ENCODE measurements at regions not wholly inside any gene's neighbourhood (a gene's known extent, or its start where the extent isn't known, plus 50 kb on each side); places are given as distances from the start of the nearest gene placed in this dataset.

DNA sequence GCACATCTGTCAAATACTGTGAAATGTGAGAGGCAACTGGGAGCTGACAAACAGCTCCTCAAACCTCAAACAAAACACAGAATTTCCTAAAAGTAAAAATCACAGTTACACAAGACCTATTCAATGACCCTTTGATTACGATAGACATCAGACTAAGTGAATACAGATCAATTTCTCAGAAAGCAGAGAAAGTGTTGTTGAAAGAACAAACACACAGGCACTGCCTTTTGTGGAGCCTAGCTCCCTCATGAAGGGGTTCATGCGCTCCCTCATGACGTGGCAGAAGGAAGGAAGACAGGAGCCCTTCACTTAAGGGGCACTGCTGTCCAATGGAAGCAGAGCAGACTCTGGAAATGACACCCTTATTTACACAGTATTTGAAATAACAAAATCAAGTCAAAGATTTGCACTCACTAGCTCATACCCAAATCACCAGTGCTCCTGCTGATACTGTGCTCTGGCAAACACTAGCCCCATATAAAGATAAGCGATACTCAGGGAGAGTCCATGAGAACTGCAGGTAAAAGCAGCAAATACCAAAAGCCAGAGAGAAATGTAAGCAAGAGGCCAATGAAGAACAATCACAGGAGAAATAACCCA is 144.9 kb downstream of the KLF12 start:
- Histone ChIP-seq H3K9me3 (ENCODE audit: control insufficient read depth in 2 of 3, low read length in 3 of 3) (no peaks in the 10 kb centered on the region), H3K4me1 (ENCODE audit: control insufficient read depth in 2 of 2, insufficient read depth in 2 of 2, low read length in 2 of 2) (peaks cover 26 to 45% of the 10 kb centered on the region in 2 donors), H3K4me3 (ENCODE audit: low read length) (no peak overlapping the region), H3K27ac (ENCODE audit: low read depth, low read length) (no peak overlapping the region), H3K36me3 (ENCODE audit: control insufficient read depth in 2 of 3, insufficient read depth in 3 of 3, low read length in 3 of 3) (no peaks in the 10 kb centered on the region), H3K27me3 (ENCODE audit: control insufficient read depth in 2 of 2, insufficient read depth in 2 of 2, low read length in 2 of 2) (no peaks in the 10 kb centered on the region)
- POLR2A ChIA-PET = interaction anchor here (0.5 to 1.1 kb wide), 4 partner anchors 45 to 224 kb away, joined by 3 to 4 read pairs (median 3); no protein-coding TSS in a partner anchor
- CTCF ChIA-PET = interaction anchor here (0.6 to 0.8 kb wide), 2 partner anchors 21 kb away, joined by 3 to 4 read pairs; no protein-coding TSS in a partner anchor
- peaks cover 16 to 47% (median 35%) of the 10 kb centered on the region in 5 donors for H3K36me3 Mint-ChIP-seq
- intact Hi-C loops (cut with micrococcal nuclease) = loop anchor here (5.0 kb wide), 3 partner anchors 152 to 263 kb away; no protein-coding TSS in a partner anchor
- DNase-seq = no peak
- H3K4me3 Mint-ChIP-seq = peak overlapping the region in 5 of 10 donors; percentile 16 to 66 (median 42)
- H3K4me1 Mint-ChIP-seq = peaks cover 44 to 71% (median 61%) of the 10 kb centered on the region in 7 donors
- no peak for ATAC-seq
- H3K27ac Mint-ChIP-seq = peak overlapping the region in 7 of 9 donors; percentile 72 to 89 (median 86)
- H3K27me3 Mint-ChIP-seq = no peaks in the 10 kb centered on the region
- H3K9me3 Mint-ChIP-seq = peaks cover 0 to 2% (median 0%) of the 10 kb centered on the region in 11 donors

DNA sequence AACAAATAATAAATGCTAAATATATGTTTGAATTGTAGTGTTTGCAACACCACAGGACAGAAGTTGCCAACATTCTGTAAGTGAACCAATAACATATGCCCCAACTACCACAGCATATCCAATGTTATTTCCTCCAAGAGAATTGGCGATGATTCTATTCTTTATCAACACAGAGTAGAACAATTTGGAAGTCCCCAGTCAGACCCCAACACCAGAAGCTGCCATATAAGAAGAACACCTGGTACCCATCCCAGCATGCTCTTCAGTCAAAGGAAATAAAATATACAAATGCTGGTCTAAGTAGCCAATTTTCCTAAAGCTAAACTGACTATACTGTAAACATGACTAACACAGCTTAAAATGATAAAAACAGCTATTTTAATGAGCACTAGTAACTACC is 145.7 kb downstream of the KLF12 start:
- Mint-ChIP-seq H3K9me3 (peaks cover 0 to 2% (median 0%) of the 10 kb centered on the region in 11 donors), H3K27ac (peak overlapping the region in 7 of 9 donors; percentile 72 to 92 (median 86)), H3K4me3 (peak overlapping the region in 2 of 10 donors; percentile 28 to 66), H3K36me3 (peaks cover 11 to 40% (median 32%) of the 10 kb centered on the region in 5 donors), H3K27me3 (no peaks in the 10 kb centered on the region), H3K4me1 (peaks cover 42 to 63% (median 55%) of the 10 kb centered on the region in 7 donors)
- ATAC-seq (no peak), DNase-seq (no peak)
- Histone ChIP-seq H3K4me1 (ENCODE audit: control insufficient read depth in 2 of 2, insufficient read depth in 2 of 2, low read length in 2 of 2) (peaks cover 28 to 53% of the 10 kb centered on the region in 2 donors), H3K27ac (ENCODE audit: low read depth, low read length) (peak overlapping the region; percentile 3), H3K4me3 (ENCODE audit: low read length) (no peak overlapping the region), H3K36me3 (ENCODE audit: control insufficient read depth in 2 of 3, insufficient read depth in 3 of 3, low read length in 3 of 3) (no peaks in the 10 kb centered on the region), H3K9me3 (ENCODE audit: control insufficient read depth in 2 of 3, low read length in 3 of 3) (no peaks in the 10 kb centered on the region), H3K27me3 (ENCODE audit: control insufficient read depth in 2 of 2, insufficient read depth in 2 of 2, low read length in 2 of 2) (no peaks in the 10 kb centered on the region)
- POLR2A ChIA-PET = interaction anchor here (0.5 to 1.2 kb wide), 3 partner anchors 144 to 223 kb away, joined by 3 to 4 read pairs (median 3); no protein-coding TSS in a partner anchor
- intact Hi-C loops (cut with micrococcal nuclease) = loop anchor here (5.0 kb wide), 3 partner anchors 151 to 264 kb away; no protein-coding TSS in a partner anchor
- CTCF ChIA-PET = no interaction called here

DNA sequence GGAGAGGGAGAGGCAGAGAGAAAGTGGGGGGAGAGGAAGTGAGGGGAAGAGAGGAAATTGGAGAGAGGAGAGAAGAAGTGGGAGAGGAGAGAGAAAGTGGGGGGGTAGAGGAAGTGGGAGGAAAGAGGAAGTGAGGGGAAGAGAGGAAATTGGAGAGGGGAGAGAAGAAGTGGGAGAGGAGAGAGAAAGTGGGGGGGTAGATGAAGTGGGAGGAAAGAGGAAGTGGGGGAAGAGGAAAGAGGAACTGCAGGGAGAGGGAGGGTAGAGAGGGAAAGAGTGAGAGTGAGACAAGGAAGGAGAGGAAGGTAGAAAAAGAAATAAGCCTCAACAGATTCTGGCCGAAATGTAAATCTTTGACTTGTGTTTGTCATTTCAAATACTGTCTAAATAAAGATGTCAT is 146.6 kb downstream of the KLF12 start:
- CTCF ChIA-PET = interaction anchor here (0.6 kb wide), 1 partner anchor 41 kb away, joined by 3 read pairs; no protein-coding TSS in a partner anchor
- no peak for ATAC-seq
- Mint-ChIP-seq H3K27ac (peak overlapping the region in 7 of 9 donors; percentile 72 to 92 (median 86)), H3K36me3 (peaks cover 11 to 33% (median 30%) of the 10 kb centered on the region in 5 donors), H3K27me3 (no peaks in the 10 kb centered on the region), H3K4me1 (peaks cover 42 to 60% (median 55%) of the 10 kb centered on the region in 7 donors), H3K4me3 (peak overlapping the region in 2 of 10 donors; percentile 36 to 66), H3K9me3 (peaks cover 0 to 2% (median 0%) of the 10 kb centered on the region in 11 donors)
- Histone ChIP-seq H3K27ac (ENCODE audit: low read depth, low read length) (peak overlapping the region; percentile 20), H3K4me3 (ENCODE audit: low read length) (no peak overlapping the region), H3K9me3 (ENCODE audit: control insufficient read depth in 2 of 3, low read length in 3 of 3) (no peaks in the 10 kb centered on the region), H3K4me1 (ENCODE audit: control insufficient read depth in 2 of 2, insufficient read depth in 2 of 2, low read length in 2 of 2) (peaks cover 28 to 53% of the 10 kb centered on the region in 2 donors), H3K27me3 (ENCODE audit: control insufficient read depth in 2 of 2, insufficient read depth in 2 of 2, low read length in 2 of 2) (no peaks in the 10 kb centered on the region), H3K36me3 (ENCODE audit: control insufficient read depth in 2 of 3, insufficient read depth in 3 of 3, low read length in 3 of 3) (no peaks in the 10 kb centered on the region)
- POLR2A ChIA-PET = interaction anchor here (1.2 kb wide), 1 partner anchor 145 kb away, joined by 4 read pairs; no protein-coding TSS in a partner anchor
- no peak for DNase-seq
- intact Hi-C loops (cut with micrococcal nuclease) = loop anchor here (5.0 kb wide), 3 partner anchors 150 to 265 kb away; no protein-coding TSS in a partner anchor

DNA sequence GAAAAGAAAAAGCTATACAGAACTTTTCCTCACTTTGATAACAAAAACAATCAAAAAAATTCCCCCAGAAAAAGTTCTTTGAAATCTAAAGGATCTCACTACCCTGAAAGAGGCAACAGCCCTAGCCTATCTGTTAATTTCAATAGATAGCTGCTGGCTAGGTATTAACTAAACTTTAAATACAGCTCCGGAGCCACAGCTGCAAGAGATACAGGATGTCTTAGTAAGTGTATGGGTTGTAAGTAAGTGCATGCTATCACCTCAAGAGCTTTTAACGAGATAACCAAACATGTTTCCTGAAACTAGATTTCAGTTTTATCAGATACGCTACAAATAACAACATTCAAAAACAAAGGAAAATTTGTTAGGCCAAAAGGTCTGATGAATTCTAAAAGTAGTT is 148.4 kb downstream of the KLF12 start:
- peak overlapping the region; percentile 14 for H3K4me3 ChIP-seq (ENCODE audit: low read length)

DNA sequence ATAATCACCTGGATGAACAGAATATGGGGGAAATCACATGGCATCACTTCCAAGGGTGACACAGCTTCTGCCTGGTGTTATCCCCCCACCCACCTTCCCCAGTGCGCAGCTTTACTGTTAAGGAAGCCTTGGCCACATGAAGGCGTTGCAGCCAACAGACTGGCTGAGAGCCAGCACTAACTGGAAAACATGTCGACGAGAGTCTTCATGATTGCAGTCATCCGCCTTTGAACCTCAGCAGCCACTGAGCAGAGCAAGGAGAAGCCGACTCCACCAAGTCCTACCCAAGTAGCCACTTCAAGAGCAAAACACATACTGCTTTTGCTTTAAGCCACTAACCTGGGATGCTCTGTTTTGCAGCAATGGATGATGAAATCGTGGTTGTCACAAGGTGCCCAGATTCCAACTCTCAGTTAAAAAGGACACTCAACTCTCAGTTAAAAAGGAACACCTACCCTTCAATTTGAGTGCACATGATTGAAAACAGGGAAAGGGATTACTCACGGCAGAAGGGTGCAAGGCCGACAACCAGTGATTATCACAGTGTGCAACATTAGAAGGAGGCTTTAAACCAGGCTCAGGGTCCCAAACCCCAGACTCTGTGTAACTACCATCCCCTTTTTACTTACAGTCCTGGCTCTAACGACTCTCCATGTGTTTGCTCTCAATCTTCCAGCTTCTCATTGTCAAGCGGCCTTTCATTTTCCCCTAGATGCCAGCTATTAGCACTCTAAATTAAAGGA is 149.1 kb downstream of the KLF12 start:
- POLR2A ChIA-PET = interaction anchor here (0.6 to 3.0 kb wide), 21 partner anchors 9 to 303 kb away, joined by 3 to 33 read pairs (median 4); partner anchors contain the start of gene KLF12
- H3K36me3 Mint-ChIP-seq = peaks cover 6 to 19% (median 13%) of the 10 kb centered on the region in 5 donors
- peak overlapping the region in 1 of 9 donors; percentile 80 for H3K27ac Mint-ChIP-seq
- H3K27me3 Mint-ChIP-seq = no peaks in the 10 kb centered on the region
- H3K27me3 ChIP-seq (ENCODE audit: control insufficient read depth in 2 of 2, insufficient read depth in 2 of 2, low read length in 2 of 2) = no peaks in the 10 kb centered on the region
- peaks cover 28 to 54% (median 44%) of the 10 kb centered on the region in 7 donors for H3K4me1 Mint-ChIP-seq
- no peaks in the 10 kb centered on the region for H3K9me3 ChIP-seq (ENCODE audit: control insufficient read depth in 2 of 3, low read length in 3 of 3)
- H3K9me3 Mint-ChIP-seq = peaks cover 0 to 2% (median 0%) of the 10 kb centered on the region in 11 donors
- no peaks in the 10 kb centered on the region for H3K36me3 ChIP-seq (ENCODE audit: control insufficient read depth in 2 of 3, insufficient read depth in 3 of 3, low read length in 3 of 3)
- ATAC-seq = peak; percentile 94
- CTCF ChIA-PET = interaction anchor here (0.7 to 2.9 kb wide), 7 partner anchors 20 to 301 kb away, joined by 3 to 22 read pairs (median 3); no protein-coding TSS in a partner anchor
- DNase-seq = peak; percentile 48 to 95 (median 91)
- H3K4me1 ChIP-seq (ENCODE audit: control insufficient read depth in 2 of 2, insufficient read depth in 2 of 2, low read length in 2 of 2) = peaks cover 28 to 52% of the 10 kb centered on the region in 2 donors
- H3K4me3 ChIP-seq (ENCODE audit: low read length) = peak overlapping the region; percentile 14
- peak overlapping the region in 9 of 10 donors; percentile 67 to 89 (median 78) for H3K4me3 Mint-ChIP-seq
- peak overlapping the region; percentile 82 for H3K27ac ChIP-seq (ENCODE audit: low read depth, low read length)
- intact Hi-C loops (cut with micrococcal nuclease) = loop anchor here (1.0 to 5.0 kb wide), 12 partner anchors 14 to 928 kb away; partner anchors contain the start of genes KLF12 (in 1 of the 2) and KLF5 (in 1 of the 2)

More for the DNA sequence above, 148.4 kb downstream of the KLF12 start:
- H3K9me3 ChIP-seq (ENCODE audit: control insufficient read depth in 2 of 3, low read length in 3 of 3) = no peaks in the 10 kb centered on the region
- peak; percentile 26 for ATAC-seq
- Mint-ChIP-seq H3K27me3 (no peaks in the 10 kb centered on the region), H3K27ac (peak overlapping the region in 1 of 9 donors; percentile 80), H3K4me3 (peak overlapping the region in 9 of 10 donors; percentile 67 to 89 (median 78)), H3K9me3 (peaks cover 0 to 2% (median 0%) of the 10 kb centered on the region in 11 donors), H3K4me1 (peaks cover 31 to 52% (median 44%) of the 10 kb centered on the region in 7 donors), H3K36me3 (peaks cover 6 to 18% (median 15%) of the 10 kb centered on the region in 5 donors)
- POLR2A ChIA-PET = interaction anchor here (0.6 to 3.0 kb wide), 15 partner anchors 9 to 302 kb away, joined by 3 to 33 read pairs (median 4); partner anchors contain the start of gene KLF12
- H3K27ac ChIP-seq (ENCODE audit: low read depth, low read length) = peak overlapping the region; percentile 82
- peaks cover 28 to 53% of the 10 kb centered on the region in 2 donors for H3K4me1 ChIP-seq (ENCODE audit: control insufficient read depth in 2 of 2, insufficient read depth in 2 of 2, low read length in 2 of 2)
- no peaks in the 10 kb centered on the region for H3K36me3 ChIP-seq (ENCODE audit: control insufficient read depth in 2 of 3, insufficient read depth in 3 of 3, low read length in 3 of 3)
- no peaks in the 10 kb centered on the region for H3K27me3 ChIP-seq (ENCODE audit: control insufficient read depth in 2 of 2, insufficient read depth in 2 of 2, low read length in 2 of 2)
- CTCF ChIA-PET = interaction anchor here (0.7 to 2.9 kb wide), 9 partner anchors 20 to 303 kb away, joined by 3 to 22 read pairs (median 3); no protein-coding TSS in a partner anchor
- intact Hi-C loops (cut with micrococcal nuclease) = loop anchor here (1.0 to 5.0 kb wide), 11 partner anchors 13 to 302 kb away; partner anchors contain the start of gene KLF12 (in 1 of the 2)
- DNase-seq = peak in 7 of 9 donors; percentile 28 to 53 (median 37)

Measured in naive thymus-derived CD4-positive, alpha-beta T cell (primary cell).